Islet of Langerhans (tissue), 1 donor: ENCODE measurements at regions not wholly inside any gene's neighbourhood (a gene's known extent, or its start where the extent isn't known, plus 50 kb on each side); places are given as distances from the start of the nearest gene placed in this dataset.
"Not testable (repeated sequence)": the region's sequence is repeated elsewhere in the genome, so short reads cannot be mapped to it uniquely, and the experiment has no call there.

ENCODE experiments used
- FAIRE-seq: peaks from one replicate; lab custom pipeline; 2011; peaks lifted over from hg19 to GRCh38; lab: Jason Lieb, UNC

- FAIRE-seq = no peak
Observed at GRCh38 chr7:153529100-153529499, 523.1 kb upstream of the DPP6 start.

- no peak for FAIRE-seq
Observed at GRCh38 chr7:153529651-153530165, 522.5 kb upstream of the DPP6 start.

- FAIRE-seq = no peak
Observed at GRCh38 chr7:153530441-153530840, 521.8 kb upstream of the DPP6 start.

- FAIRE-seq = no peak
Observed at GRCh38 chr7:153532326-153532725, 519.9 kb upstream of the DPP6 start.

- no peak for FAIRE-seq
Observed at GRCh38 chr7:153537271-153537670, 514.9 kb upstream of the DPP6 start.

- no peak for FAIRE-seq
Observed at GRCh38 chr7:153541903-153542302, 510.3 kb upstream of the DPP6 start.

- no peak for FAIRE-seq
Observed at GRCh38 chr7:153543232-153543631, 509.0 kb upstream of the DPP6 start.

- FAIRE-seq = no peak
Observed at GRCh38 chr7:153550173-153550572, 502.0 kb upstream of the DPP6 start.

GRCh38 chr7:153564391-153564790, 487.8 kb upstream of the DPP6 start:
- FAIRE-seq = no peak

GRCh38 chr7:153566324-153566723, 485.9 kb upstream of the DPP6 start:
- FAIRE-seq = no peak

- FAIRE-seq = no peak
Observed at GRCh38 chr7:153567426-153567825, 484.8 kb upstream of the DPP6 start.

GRCh38 chr7:153569520-153569919, 482.7 kb upstream of the DPP6 start:
- not testable (repeated sequence) for FAIRE-seq

- no peak for FAIRE-seq
Observed at GRCh38 chr7:153576096-153576495, 476.1 kb upstream of the DPP6 start.

- no peak for FAIRE-seq
Observed at GRCh38 chr7:153581419-153581818, 470.8 kb upstream of the DPP6 start.

- FAIRE-seq = no peak
Observed at GRCh38 chr7:153584132-153584531, 468.1 kb upstream of the DPP6 start.

GRCh38 chr7:153588586-153588985, 463.6 kb upstream of the DPP6 start:
- no peak for FAIRE-seq

- FAIRE-seq = no peak
Observed at GRCh38 chr7:153590136-153590535, 462.1 kb upstream of the DPP6 start.

GRCh38 chr7:153590571-153590970, 461.6 kb upstream of the DPP6 start:
- no peak for FAIRE-seq

GRCh38 chr7:153607354-153607753, 444.8 kb upstream of the DPP6 start:
- FAIRE-seq = no peak

GRCh38 chr7:153616711-153617325, 435.4 kb upstream of the DPP6 start:
- no peak for FAIRE-seq

GRCh38 chr7:153627323-153627722, 424.9 kb upstream of the DPP6 start:
- no peak for FAIRE-seq

GRCh38 chr7:153628406-153628805, 423.8 kb upstream of the DPP6 start:
- FAIRE-seq = no peak

- FAIRE-seq = no peak
Observed at GRCh38 chr7:153628825-153629224, 423.4 kb upstream of the DPP6 start.

- FAIRE-seq = no peak
Observed at GRCh38 chr7:153638821-153639435, 413.3 kb upstream of the DPP6 start.
